Left ventricle myocardium inferior (tissue), 1 donor: ENCODE measurements at regions not wholly inside any gene's neighbourhood (a gene's known extent, or its start where the extent isn't known, plus 50 kb on each side); places are given as distances from the start of the nearest gene placed in this dataset.

Experiments used
- DNase-seq: peaks from one replicate; pipeline ENCODE4 v3.0.0-alpha.2; 2020
- H3K27ac ChIP-seq: fragments of 200-600 bp; replicated peaks from 2 replicates; pipeline ENCODE4 v1.8.0; 2021
- H3K27me3 ChIP-seq: fragments of 200-600 bp; 2 replicates; pipeline ENCODE4 v1.8.0; 2021; ENCODE audit warnings: low read depth
- H3K36me3 ChIP-seq: fragments of 200-600 bp; 2 replicates; pipeline ENCODE4 v1.8.0; 2021
- H3K4me1 ChIP-seq: fragments of 200-600 bp; 2 replicates; pipeline ENCODE4 v1.8.0; 2021
- H3K4me3 ChIP-seq: fragments of 200-600 bp; 2 replicates; pipeline ENCODE4 v1.8.0; 2021; ENCODE audit warnings: mild to moderate bottlenecking, moderate library complexity
- H3K9me3 ChIP-seq: fragments of 200-600 bp; replicated peaks from 2 replicates; pipeline ENCODE4 v1.8.0; 2021
- intact Hi-C: fragments of 100-400 bp; cut with micrococcal nuclease; formaldehyde crosslinking; loops from one replicate; pipeline ENCODE4 v1.11.0; 2022
- TF ChIP-seq, protein P1 (sequence below): fragments of 200-600 bp; IDR thresholded peaks from 2 replicates; pipeline ENCODE4 v1.8.0; 2021; ENCODE audit warnings: antibody characterized with exemption, mild to moderate bottlenecking, borderline replicate concordance
- donor health status: DM: no; HTN: yes; CAD: no; lungs with severe emphysema.

- no peak overlapping the region for H3K4me3 ChIP-seq
- DNase-seq = no peak
- H3K9me3 ChIP-seq = no peaks in the 10 kb centered on the region
- peaks cover 93% of the 10 kb centered on the region for H3K27me3 ChIP-seq
- no peaks in the 10 kb centered on the region for H3K36me3 ChIP-seq
- TF ChIP-seq, protein P1, sequence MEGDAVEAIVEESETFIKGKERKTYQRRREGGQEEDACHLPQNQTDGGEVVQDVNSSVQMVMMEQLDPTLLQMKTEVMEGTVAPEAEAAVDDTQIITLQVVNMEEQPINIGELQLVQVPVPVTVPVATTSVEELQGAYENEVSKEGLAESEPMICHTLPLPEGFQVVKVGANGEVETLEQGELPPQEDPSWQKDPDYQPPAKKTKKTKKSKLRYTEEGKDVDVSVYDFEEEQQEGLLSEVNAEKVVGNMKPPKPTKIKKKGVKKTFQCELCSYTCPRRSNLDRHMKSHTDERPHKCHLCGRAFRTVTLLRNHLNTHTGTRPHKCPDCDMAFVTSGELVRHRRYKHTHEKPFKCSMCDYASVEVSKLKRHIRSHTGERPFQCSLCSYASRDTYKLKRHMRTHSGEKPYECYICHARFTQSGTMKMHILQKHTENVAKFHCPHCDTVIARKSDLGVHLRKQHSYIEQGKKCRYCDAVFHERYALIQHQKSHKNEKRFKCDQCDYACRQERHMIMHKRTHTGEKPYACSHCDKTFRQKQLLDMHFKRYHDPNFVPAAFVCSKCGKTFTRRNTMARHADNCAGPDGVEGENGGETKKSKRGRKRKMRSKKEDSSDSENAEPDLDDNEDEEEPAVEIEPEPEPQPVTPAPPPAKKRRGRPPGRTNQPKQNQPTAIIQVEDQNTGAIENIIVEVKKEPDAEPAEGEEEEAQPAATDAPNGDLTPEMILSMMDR = no peak
- intact Hi-C loops = no loop called here
- no peak overlapping the region for H3K27ac ChIP-seq
- no peaks in the 10 kb centered on the region for H3K4me1 ChIP-seq
Measured at GRCh38 chr12:113676547-113676946, 204.9 kb upstream of the LHX5 start.

GRCh38 chr12:113676117-113676516 is 204.4 kb upstream of the LHX5 start:
- H3K4me3 ChIP-seq = no peak overlapping the region
- H3K27ac ChIP-seq = no peak overlapping the region
- no peaks in the 10 kb centered on the region for H3K9me3 ChIP-seq
- intact Hi-C loops = no loop called here
- no peak for DNase-seq
- no peaks in the 10 kb centered on the region for H3K36me3 ChIP-seq
- H3K27me3 ChIP-seq = peaks cover 93% of the 10 kb centered on the region
- TF ChIP-seq, protein P1 = no peak
- no peaks in the 10 kb centered on the region for H3K4me1 ChIP-seq

DNA sequence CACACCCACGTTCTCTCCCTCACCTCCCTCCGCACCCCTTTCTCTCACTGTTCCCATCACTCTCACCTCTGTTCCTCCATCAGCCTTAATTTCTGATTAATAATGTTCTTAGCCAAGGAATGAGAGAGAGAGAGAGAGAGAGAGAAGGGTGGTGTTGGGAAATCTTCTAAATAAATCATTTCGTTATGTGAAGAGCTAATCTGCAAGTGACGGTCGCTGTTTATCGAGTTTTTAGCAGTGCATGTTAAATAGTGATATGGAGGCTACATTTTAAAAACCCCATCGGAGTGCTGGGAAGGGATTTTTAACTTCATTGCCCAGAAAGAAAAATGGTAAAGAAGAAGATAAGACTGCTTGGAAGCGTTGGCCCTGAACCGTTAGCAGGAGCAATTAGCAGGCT is 203.3 kb upstream of the LHX5 start:
- Histone ChIP-seq H3K9me3 (no peaks in the 10 kb centered on the region), H3K27me3 (peaks cover 95% of the 10 kb centered on the region), H3K36me3 (no peaks in the 10 kb centered on the region), H3K4me3 (no peak overlapping the region), H3K27ac (no peak overlapping the region), H3K4me1 (no peaks in the 10 kb centered on the region)
- intact Hi-C loops = no loop called here
- DNase-seq = no peak
- TF ChIP-seq, protein P1 = no peak

GRCh38 chr12:113674302-113674701 is 202.6 kb upstream of the LHX5 start:
- no peaks in the 10 kb centered on the region for H3K36me3 ChIP-seq
- no peak overlapping the region for H3K27ac ChIP-seq
- intact Hi-C loops = no loop called here
- H3K9me3 ChIP-seq = no peaks in the 10 kb centered on the region
- no peak overlapping the region for H3K4me3 ChIP-seq
- no peak for DNase-seq
- TF ChIP-seq, protein P1 = no peak
- peaks cover 100% of the 10 kb centered on the region for H3K27me3 ChIP-seq
- H3K4me1 ChIP-seq = no peaks in the 10 kb centered on the region

DNA sequence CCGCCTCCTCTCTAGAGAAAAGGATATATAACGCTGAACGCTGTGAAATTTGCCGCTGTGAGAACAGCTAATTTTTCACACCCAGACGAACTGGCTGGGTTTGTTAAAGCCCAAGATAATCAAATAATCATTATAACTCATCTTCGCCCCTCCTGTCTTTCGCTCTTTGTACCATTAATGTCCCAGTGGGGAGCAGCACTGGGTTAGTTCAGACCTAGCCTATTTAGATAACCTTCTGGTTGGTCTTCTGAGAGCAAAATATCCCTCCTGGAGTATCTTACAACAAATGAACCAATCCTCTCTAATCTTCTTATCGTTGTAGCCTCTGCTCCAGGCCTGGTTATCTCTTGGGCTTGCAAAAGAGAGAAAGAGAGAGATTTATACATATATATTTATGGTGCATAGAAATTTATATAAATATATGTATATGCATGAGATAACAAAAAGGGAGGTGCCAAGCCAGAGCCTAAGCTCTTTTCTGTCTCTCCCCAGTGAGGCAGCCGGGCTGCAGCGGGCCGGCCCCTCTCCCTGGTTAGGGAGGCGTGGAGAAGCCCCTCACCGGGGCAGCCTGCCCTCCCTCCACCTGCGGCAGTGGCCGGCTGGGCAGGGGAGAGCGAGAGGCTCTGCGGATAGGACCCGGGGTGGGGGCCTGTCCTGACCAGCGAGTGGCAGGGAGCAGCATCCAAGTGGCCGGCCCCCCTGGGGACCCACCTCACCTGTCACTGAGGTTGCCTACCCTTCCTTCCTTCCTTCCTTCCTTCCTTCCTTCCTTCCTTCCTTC is 202.0 kb upstream of the LHX5 start:
- intact Hi-C loops = no loop called here
- DNase-seq = no peak
- Histone ChIP-seq H3K4me1 (no peaks in the 10 kb centered on the region), H3K4me3 (no peak overlapping the region), H3K36me3 (no peaks in the 10 kb centered on the region), H3K27ac (no peak overlapping the region), H3K27me3 (peaks cover 100% of the 10 kb centered on the region), H3K9me3 (no peaks in the 10 kb centered on the region)
- TF ChIP-seq, protein P1 = no peak
